ENCODE measurements at regions not wholly inside any gene's neighbourhood (a gene's known extent, or its start where the extent isn't known, plus 50 kb on each side); places are given as distances from the start of the nearest gene placed in this dataset.
A peak's percentile ranks its signal among the peaks of the same experiment; 100 is the strongest.
"Not testable (repeated sequence)": the region's sequence is repeated elsewhere in the genome, so short reads cannot be mapped to it uniquely, and the experiment has no call there.

GRCh38 chr10:25867321-25867720 is 66.7 kb upstream of the MYO3A start:
- no peak for DNase-seq (ENCODE audit: low read depth)

DNA sequence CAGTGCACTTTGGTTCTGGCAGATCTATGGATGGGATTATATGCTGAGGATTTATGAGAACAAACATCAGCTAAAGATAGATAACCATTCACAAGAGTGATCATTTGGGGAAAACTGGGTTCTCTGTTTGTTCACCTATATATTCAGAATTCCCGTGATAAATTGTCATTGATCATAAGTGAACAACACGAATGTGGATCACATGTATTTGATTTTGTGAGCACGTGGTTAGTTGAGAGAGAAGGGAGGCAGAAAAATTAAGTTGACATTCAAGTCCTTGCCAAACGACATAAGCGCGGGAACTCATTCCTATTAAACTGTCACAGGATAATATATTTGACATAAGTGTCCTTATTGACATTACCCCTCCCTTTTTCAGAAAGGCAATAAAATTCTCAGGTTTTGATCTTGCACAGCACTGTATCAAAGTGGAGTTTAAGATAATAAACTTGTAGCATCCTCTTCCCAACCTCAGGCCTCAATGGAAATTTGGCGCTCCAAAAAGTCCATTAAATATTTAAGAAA is 64.9 kb upstream of the MYO3A start:
- DNase-seq (ENCODE audit: low read depth), result no peak

DNA sequence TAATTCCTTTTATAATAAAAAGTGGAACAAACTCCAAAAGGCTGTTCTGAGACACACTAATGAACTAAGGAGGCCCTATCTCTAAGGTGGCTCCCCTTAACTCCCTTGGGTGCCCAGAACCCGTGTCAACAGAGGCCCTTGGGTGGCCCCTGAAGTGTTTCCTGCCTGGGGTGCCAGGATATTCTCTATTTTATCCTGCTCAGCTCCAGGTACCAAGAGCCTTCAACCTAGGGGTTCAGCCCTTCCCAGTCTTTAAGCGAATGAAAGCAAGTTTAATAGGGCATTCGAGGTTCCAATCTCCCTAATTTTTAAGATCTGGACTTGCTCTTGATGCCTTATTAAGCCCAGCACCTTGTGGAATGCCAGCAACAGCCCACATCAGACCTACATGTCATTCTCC is 64.4 kb upstream of the MYO3A start:
- no peak for DNase-seq (ENCODE audit: low read depth)

DNA sequence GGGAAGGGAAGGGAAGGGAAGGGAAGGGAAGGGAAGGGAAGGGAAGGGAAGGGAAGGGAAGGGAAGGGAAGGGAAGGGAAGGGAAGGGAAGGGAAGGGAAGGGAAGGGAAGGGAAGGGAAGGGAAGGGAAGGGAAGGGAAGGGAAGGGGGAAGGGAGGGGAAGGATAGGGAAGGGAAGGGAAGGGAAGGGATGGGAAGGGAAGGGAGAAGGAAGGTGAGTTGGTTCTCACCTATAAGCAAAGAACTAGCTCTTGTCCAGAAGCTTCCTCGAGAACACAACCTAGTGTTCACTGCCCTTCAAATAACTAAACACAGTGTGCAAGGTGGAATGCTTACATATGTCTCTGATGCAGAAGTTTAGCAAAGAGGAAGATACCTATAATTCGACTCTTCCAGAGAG is 59.6 kb upstream of the MYO3A start:
- not testable (repeated sequence) for DNase-seq (ENCODE audit: low read depth)

GRCh38 chr10:25875556-25876165 is 58.4 kb upstream of the MYO3A start:
- peak; percentile 16 for DNase-seq (ENCODE audit: low read depth)

DNA sequence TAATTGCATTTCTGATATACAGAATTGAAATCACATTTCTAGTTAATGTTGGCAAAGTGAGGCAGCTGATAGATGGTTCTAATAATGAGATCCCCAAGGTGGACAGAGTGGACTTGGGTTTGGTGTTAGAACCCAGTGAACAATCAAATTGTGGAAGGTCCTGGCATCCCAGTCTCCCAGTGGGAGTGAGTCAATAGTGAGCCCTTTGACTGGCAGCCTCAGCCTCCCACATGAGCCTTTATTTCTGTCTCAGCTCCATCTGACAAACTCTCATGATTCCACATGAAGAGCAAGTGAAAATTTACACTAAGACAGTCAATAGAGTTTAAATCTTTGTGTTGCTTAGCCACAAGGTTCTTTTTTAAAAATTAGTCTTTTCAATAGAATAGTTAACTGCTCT is 56.7 kb upstream of the MYO3A start:
- DNase-seq (ENCODE audit: low read depth), result no peak
